ENCODE measurements at regions not wholly inside any gene's neighbourhood (a gene's known extent, or its start where the extent isn't known, plus 50 kb on each side); places are given as distances from the start of the nearest gene placed in this dataset.

GRCh38 chr5:54722846-54723433 lies 205.4 kb downstream of the SNX18 start:
- Histone ChIP-seq H3K4me3 (ENCODE audit: low read depth, low read length) (no peak overlapping the region), H3K9me3 (ENCODE audit: control insufficient read depth, insufficient read depth, low read length) (no peaks in the 10 kb centered on the region), H3K27me3 (ENCODE audit: control insufficient read depth, insufficient read depth, low read length) (no peaks in the 10 kb centered on the region), H3K4me1 (ENCODE audit: control insufficient read depth, insufficient read depth, low read length) (peaks cover 17% of the 10 kb centered on the region), H3K9ac (ENCODE audit: low read depth, low read length) (no peak overlapping the region), H3K27ac (ENCODE audit: low read depth, low read length) (no peak overlapping the region), H3K36me3 (ENCODE audit: control insufficient read depth, insufficient read depth, low read length) (no peaks in the 10 kb centered on the region)

DNA sequence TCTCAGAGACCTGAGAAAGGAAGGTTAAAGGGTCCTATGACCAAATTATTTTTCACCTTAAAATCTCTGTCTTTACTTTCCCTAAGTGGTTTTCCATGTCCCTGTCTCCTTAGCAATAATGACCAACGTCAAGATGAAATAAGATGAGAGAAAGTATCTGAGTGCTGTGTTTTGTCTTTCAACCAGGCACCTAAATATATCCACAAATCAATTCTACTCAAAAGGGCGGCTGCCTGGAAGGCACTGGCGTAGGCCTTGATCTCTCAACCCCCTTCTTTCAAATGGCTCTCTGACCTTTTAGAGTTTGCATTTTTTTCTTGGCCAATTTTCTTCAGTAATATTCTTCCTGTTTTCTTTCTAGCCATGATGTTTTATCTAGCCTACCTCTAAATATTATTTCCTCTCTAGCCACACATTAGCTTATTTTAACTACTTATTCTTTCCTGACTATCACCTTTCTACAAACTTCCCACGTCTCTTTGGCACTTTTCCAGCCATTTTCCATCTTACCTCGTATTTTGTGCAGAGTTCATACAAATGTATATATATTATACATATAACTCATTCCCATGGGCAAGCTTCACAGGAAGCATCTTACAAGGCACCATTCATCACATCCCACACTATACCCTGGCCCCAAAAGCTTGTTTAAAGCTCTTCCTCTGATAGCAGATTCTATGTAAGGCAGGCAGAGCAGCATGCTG lies 204.5 kb downstream of the SNX18 start:
- H3K27me3 ChIP-seq (ENCODE audit: control insufficient read depth, insufficient read depth, low read length): no peaks in the 10 kb centered on the region

DNA sequence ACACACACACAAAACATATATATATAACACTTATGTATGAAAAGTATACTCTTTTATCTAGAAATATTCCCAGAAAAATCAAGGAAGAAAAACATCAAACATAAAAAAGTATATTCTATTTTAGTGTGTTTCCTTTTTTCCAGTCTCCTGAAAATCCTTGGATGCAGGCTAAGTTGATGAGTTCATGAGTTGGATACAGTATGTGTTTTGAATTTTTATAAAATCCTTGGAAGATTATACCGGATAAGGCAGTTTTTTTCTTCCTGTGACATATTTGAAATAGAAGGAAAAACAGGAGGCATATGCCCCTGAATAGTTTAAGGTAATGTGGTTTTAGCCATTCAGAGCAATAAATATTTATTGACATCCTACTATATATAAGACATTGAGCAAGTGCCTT lies 203.6 kb downstream of the SNX18 start:
- Histone ChIP-seq H3K9ac (ENCODE audit: low read depth, low read length) (no peak overlapping the region), H3K9me3 (ENCODE audit: control insufficient read depth, insufficient read depth, low read length) (no peaks in the 10 kb centered on the region; the same call in 1 of the 2 replicates), H3K27ac (ENCODE audit: low read depth, low read length) (no peak overlapping the region), H3K27me3 (ENCODE audit: control insufficient read depth, insufficient read depth, low read length) (no peaks in the 10 kb centered on the region), H3K36me3 (ENCODE audit: control insufficient read depth, insufficient read depth, low read length) (no peaks in the 10 kb centered on the region), H3K4me1 (ENCODE audit: control insufficient read depth, insufficient read depth, low read length) (peaks cover 17% of the 10 kb centered on the region), H3K4me3 (ENCODE audit: low read depth, low read length) (no peak overlapping the region)

More for the DNA sequence above, 204.5 kb downstream of the SNX18 start:
- H3K9ac ChIP-seq (ENCODE audit: low read depth, low read length): no peak overlapping the region
- no peak overlapping the region for H3K27ac ChIP-seq (ENCODE audit: low read depth, low read length)
- peaks cover 17% of the 10 kb centered on the region for H3K4me1 ChIP-seq (ENCODE audit: control insufficient read depth, insufficient read depth, low read length)
- H3K4me3 ChIP-seq (ENCODE audit: low read depth, low read length): no peak overlapping the region
- H3K9me3 ChIP-seq (ENCODE audit: control insufficient read depth, insufficient read depth, low read length): no peaks in the 10 kb centered on the region
- no peaks in the 10 kb centered on the region for H3K36me3 ChIP-seq (ENCODE audit: control insufficient read depth, insufficient read depth, low read length)

- H3K36me3 ChIP-seq (ENCODE audit: control insufficient read depth, insufficient read depth, low read length): no peaks in the 10 kb centered on the region
- H3K4me3 ChIP-seq (ENCODE audit: low read depth, low read length): no peak overlapping the region
- H3K27ac ChIP-seq (ENCODE audit: low read depth, low read length): no peak overlapping the region
- peaks cover 17% of the 10 kb centered on the region for H3K4me1 ChIP-seq (ENCODE audit: control insufficient read depth, insufficient read depth, low read length)
- H3K9me3 ChIP-seq (ENCODE audit: control insufficient read depth, insufficient read depth, low read length): no peaks in the 10 kb centered on the region; the same call in 1 of the 2 replicates
- H3K27me3 ChIP-seq (ENCODE audit: control insufficient read depth, insufficient read depth, low read length): no peaks in the 10 kb centered on the region
- no peak overlapping the region for H3K9ac ChIP-seq (ENCODE audit: low read depth, low read length)
These were observed 202.8 kb downstream of the SNX18 start for GRCh38 chr5:54720341-54720740.

GRCh38 chr5:54719384-54720283 lies 202.1 kb downstream of the SNX18 start:
- Histone ChIP-seq H3K36me3 (ENCODE audit: control insufficient read depth, insufficient read depth, low read length) (no peaks in the 10 kb centered on the region), H3K27ac (ENCODE audit: low read depth, low read length) (peak overlapping the region; percentile 56), H3K4me1 (ENCODE audit: control insufficient read depth, insufficient read depth, low read length) (peaks cover 17% of the 10 kb centered on the region), H3K9ac (ENCODE audit: low read depth, low read length) (no peak overlapping the region), H3K27me3 (ENCODE audit: control insufficient read depth, insufficient read depth, low read length) (no peaks in the 10 kb centered on the region), H3K4me3 (ENCODE audit: low read depth, low read length) (no peak overlapping the region), H3K9me3 (ENCODE audit: control insufficient read depth, insufficient read depth, low read length) (no peaks in the 10 kb centered on the region; the same call in 1 of the 2 replicates)

- Histone ChIP-seq H3K9me3 (ENCODE audit: control insufficient read depth, insufficient read depth, low read length) (no peaks in the 10 kb centered on the region; the same call in 1 of the 2 replicates), H3K9ac (ENCODE audit: low read depth, low read length) (no peak overlapping the region), H3K27me3 (ENCODE audit: control insufficient read depth, insufficient read depth, low read length) (no peaks in the 10 kb centered on the region), H3K27ac (ENCODE audit: low read depth, low read length) (no peak overlapping the region), H3K4me1 (ENCODE audit: control insufficient read depth, insufficient read depth, low read length) (peaks cover 17% of the 10 kb centered on the region), H3K36me3 (ENCODE audit: control insufficient read depth, insufficient read depth, low read length) (no peaks in the 10 kb centered on the region), H3K4me3 (ENCODE audit: low read depth, low read length) (no peak overlapping the region)
These were observed 201.1 kb downstream of the SNX18 start for GRCh38 chr5:54718656-54719055.

- no peak overlapping the region for H3K27ac ChIP-seq (ENCODE audit: low read depth, low read length)
- no peak overlapping the region for H3K4me3 ChIP-seq (ENCODE audit: low read depth, low read length)
- peaks cover 17% of the 10 kb centered on the region for H3K4me1 ChIP-seq (ENCODE audit: control insufficient read depth, insufficient read depth, low read length)
- H3K9ac ChIP-seq (ENCODE audit: low read depth, low read length): no peak overlapping the region
- no peaks in the 10 kb centered on the region; the same call in 1 of the 2 replicates for H3K9me3 ChIP-seq (ENCODE audit: control insufficient read depth, insufficient read depth, low read length)
- no peaks in the 10 kb centered on the region for H3K27me3 ChIP-seq (ENCODE audit: control insufficient read depth, insufficient read depth, low read length)
- H3K36me3 ChIP-seq (ENCODE audit: control insufficient read depth, insufficient read depth, low read length): no peaks in the 10 kb centered on the region
These were observed 200.3 kb downstream of the SNX18 start for GRCh38 chr5:54717870-54718269.

DNA sequence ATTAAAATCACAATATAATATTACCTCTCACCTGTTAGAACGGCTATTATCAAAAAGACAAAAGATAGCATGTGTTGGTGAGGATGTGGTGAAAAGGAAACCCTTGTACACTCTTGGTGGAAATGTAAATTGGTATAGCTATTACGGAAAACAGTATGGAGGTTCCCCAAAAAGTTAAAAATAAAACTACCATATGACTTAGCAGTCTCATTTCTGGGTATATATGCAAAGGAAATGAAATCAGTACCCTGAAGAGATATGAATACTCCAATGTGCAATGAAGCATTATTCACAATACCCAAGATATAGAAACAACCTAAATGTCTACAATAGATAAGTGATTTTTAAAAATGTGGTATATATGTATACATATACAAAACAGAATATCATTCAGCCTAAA lies 199.9 kb downstream of the SNX18 start:
- Histone ChIP-seq H3K27ac (ENCODE audit: low read depth, low read length) (no peak overlapping the region), H3K4me3 (ENCODE audit: low read depth, low read length) (no peak overlapping the region), H3K27me3 (ENCODE audit: control insufficient read depth, insufficient read depth, low read length) (no peaks in the 10 kb centered on the region), H3K9me3 (ENCODE audit: control insufficient read depth, insufficient read depth, low read length) (no peaks in the 10 kb centered on the region; the same call in 1 of the 2 replicates), H3K4me1 (ENCODE audit: control insufficient read depth, insufficient read depth, low read length) (peaks cover 17% of the 10 kb centered on the region), H3K9ac (ENCODE audit: low read depth, low read length) (no peak overlapping the region), H3K36me3 (ENCODE audit: control insufficient read depth, insufficient read depth, low read length) (no peaks in the 10 kb centered on the region)

DNA sequence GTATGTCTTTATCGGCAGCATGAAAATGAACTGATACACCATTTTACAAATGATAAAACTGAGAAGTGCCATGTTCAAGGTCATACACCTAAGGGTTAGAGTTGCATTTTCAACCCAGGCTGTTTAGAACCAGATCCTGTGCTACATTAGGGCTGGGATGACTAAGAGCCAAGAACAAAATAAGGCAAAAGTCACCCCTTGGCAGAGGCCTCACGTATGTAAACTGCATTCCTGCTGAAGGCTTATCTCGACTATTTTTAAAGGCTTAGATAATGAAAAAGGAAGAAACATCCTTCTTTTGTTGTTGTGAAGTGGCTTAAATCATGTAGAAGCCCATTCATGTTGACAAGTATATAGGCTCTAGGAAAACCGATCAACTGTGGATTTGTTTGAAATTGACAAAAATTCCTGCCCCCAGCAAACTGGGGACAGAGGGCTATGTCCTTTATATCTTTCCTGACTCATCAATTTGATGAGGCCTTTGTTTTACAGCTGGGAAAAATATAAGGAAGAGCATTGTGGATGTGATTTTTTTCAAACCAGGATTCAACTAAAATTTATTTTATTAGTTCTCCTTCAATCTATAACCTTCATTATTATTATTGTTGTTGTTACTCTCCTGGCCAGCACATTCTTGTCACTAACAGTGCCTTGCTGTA lies 196.5 kb downstream of the SNX18 start:
- no peak overlapping the region for H3K9ac ChIP-seq (ENCODE audit: low read depth, low read length)
- H3K4me3 ChIP-seq (ENCODE audit: low read depth, low read length): no peak overlapping the region
- no peak overlapping the region for H3K27ac ChIP-seq (ENCODE audit: low read depth, low read length)
- no peaks in the 10 kb centered on the region for H3K36me3 ChIP-seq (ENCODE audit: control insufficient read depth, insufficient read depth, low read length)
- H3K27me3 ChIP-seq (ENCODE audit: control insufficient read depth, insufficient read depth, low read length): no peaks in the 10 kb centered on the region
- H3K4me1 ChIP-seq (ENCODE audit: control insufficient read depth, insufficient read depth, low read length): peaks cover 4% of the 10 kb centered on the region; the same call in 1 of the 2 replicates
- H3K9me3 ChIP-seq (ENCODE audit: control insufficient read depth, insufficient read depth, low read length): no peaks in the 10 kb centered on the region; the same call in 1 of the 2 replicates

DNA sequence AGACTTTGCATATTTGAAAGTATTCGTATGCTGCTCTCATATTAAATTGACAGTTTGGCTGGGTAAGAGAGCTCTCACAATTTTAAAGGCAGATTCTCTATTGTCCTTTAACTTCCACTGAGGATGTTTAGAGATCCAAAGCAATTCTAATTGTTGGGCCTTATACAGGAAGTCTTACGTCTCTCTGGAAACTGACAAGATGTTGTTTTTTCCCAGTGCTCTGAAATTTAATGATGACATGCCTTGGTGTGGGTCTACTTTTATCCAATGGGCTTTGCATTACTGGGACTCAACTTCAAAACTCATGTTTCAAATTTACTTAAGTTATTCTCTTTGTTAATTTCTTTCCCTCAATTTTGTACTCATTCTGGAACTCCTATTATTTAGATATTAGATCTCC lies 191.5 kb downstream of the SNX18 start:
- H3K36me3 ChIP-seq (ENCODE audit: control insufficient read depth, insufficient read depth, low read length): no peaks in the 10 kb centered on the region
- H3K4me1 ChIP-seq (ENCODE audit: control insufficient read depth, insufficient read depth, low read length): no peaks in the 10 kb centered on the region
- no peak overlapping the region for H3K27ac ChIP-seq (ENCODE audit: low read depth, low read length)
- H3K4me3 ChIP-seq (ENCODE audit: low read depth, low read length): no peak overlapping the region
- no peaks in the 10 kb centered on the region for H3K9me3 ChIP-seq (ENCODE audit: control insufficient read depth, insufficient read depth, low read length)
- H3K27me3 ChIP-seq (ENCODE audit: control insufficient read depth, insufficient read depth, low read length): no peaks in the 10 kb centered on the region
- no peak overlapping the region for H3K9ac ChIP-seq (ENCODE audit: low read depth, low read length)

Data from HUES48 (cell line).